Left ventricle myocardium inferior (tissue), 1 donor: ENCODE measurements at regions not wholly inside any gene's neighbourhood (a gene's known extent, or its start where the extent isn't known, plus 50 kb on each side); places are given as distances from the start of the nearest gene placed in this dataset.

Source experiments
- DNase-seq: peaks from one replicate; pipeline ENCODE4 v3.0.0-alpha.2; 2020
- H3K27ac ChIP-seq: fragments of 200-600 bp; replicated peaks from 2 replicates; pipeline ENCODE4 v1.8.0; 2021
- H3K27me3 ChIP-seq: fragments of 200-600 bp; 2 replicates; pipeline ENCODE4 v1.8.0; 2021; ENCODE audit warnings: low read depth
- H3K36me3 ChIP-seq: fragments of 200-600 bp; 2 replicates; pipeline ENCODE4 v1.8.0; 2021
- H3K4me1 ChIP-seq: fragments of 200-600 bp; 2 replicates; pipeline ENCODE4 v1.8.0; 2021
- H3K4me3 ChIP-seq: fragments of 200-600 bp; 2 replicates; pipeline ENCODE4 v1.8.0; 2021; ENCODE audit warnings: mild to moderate bottlenecking, moderate library complexity
- H3K9me3 ChIP-seq: fragments of 200-600 bp; replicated peaks from 2 replicates; pipeline ENCODE4 v1.8.0; 2021
- intact Hi-C: fragments of 100-400 bp; cut with micrococcal nuclease; formaldehyde crosslinking; loops from one replicate; pipeline ENCODE4 v1.11.0; 2022
- TF ChIP-seq, protein P1 (sequence below): fragments of 200-600 bp; IDR thresholded peaks from 2 replicates; pipeline ENCODE4 v1.8.0; 2021; ENCODE audit warnings: antibody characterized with exemption, mild to moderate bottlenecking, borderline replicate concordance
- donor health status: DM: no; HTN: yes; CAD: no; lungs with severe emphysema.

GRCh38 chr6:148179786-148180185 is 162.9 kb upstream of the SASH1 start:
- intact Hi-C loops, result loop anchor here (5.0 kb wide), 1 partner anchor 73 kb away; no protein-coding TSS in a partner anchor
- H3K9me3 ChIP-seq, result no peaks in the 10 kb centered on the region
- no peak overlapping the region for H3K27ac ChIP-seq
- no peaks in the 10 kb centered on the region for H3K36me3 ChIP-seq
- no peak overlapping the region for H3K4me3 ChIP-seq
- TF ChIP-seq, protein P1, sequence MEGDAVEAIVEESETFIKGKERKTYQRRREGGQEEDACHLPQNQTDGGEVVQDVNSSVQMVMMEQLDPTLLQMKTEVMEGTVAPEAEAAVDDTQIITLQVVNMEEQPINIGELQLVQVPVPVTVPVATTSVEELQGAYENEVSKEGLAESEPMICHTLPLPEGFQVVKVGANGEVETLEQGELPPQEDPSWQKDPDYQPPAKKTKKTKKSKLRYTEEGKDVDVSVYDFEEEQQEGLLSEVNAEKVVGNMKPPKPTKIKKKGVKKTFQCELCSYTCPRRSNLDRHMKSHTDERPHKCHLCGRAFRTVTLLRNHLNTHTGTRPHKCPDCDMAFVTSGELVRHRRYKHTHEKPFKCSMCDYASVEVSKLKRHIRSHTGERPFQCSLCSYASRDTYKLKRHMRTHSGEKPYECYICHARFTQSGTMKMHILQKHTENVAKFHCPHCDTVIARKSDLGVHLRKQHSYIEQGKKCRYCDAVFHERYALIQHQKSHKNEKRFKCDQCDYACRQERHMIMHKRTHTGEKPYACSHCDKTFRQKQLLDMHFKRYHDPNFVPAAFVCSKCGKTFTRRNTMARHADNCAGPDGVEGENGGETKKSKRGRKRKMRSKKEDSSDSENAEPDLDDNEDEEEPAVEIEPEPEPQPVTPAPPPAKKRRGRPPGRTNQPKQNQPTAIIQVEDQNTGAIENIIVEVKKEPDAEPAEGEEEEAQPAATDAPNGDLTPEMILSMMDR, result peak; percentile 43
- H3K4me1 ChIP-seq, result no peaks in the 10 kb centered on the region
- no peak for DNase-seq
- no peaks in the 10 kb centered on the region for H3K27me3 ChIP-seq

DNA sequence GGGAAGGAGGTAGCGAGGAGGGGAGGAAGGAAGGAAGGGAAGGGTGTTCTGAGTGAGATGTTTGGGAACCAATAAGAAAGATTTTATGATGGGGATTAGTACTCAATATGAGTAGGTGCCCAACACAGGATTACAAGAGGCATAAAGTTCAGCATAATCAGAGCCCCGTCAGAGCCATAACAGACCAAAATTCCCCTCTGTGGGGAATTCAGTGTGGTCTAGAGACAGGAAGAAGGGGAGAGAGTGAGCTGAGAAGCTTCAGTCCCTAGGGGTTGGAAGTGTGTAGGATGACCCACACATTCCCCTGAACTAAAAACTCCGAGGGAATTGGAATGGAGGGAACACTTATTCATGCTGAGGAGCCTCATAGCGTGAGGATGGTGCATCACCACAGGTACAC is 160.3 kb upstream of the SASH1 start:
- no peaks in the 10 kb centered on the region for H3K36me3 ChIP-seq
- TF ChIP-seq, protein P1, result no peak

GRCh38 chr6:148183776-148184175 is 158.9 kb upstream of the SASH1 start:
- no peaks in the 10 kb centered on the region for H3K4me1 ChIP-seq
- H3K4me3 ChIP-seq, result no peak overlapping the region
- no peaks in the 10 kb centered on the region for H3K9me3 ChIP-seq
- TF ChIP-seq, protein P1, result no peak
- no peaks in the 10 kb centered on the region for H3K27me3 ChIP-seq
- no peak for DNase-seq
- no peaks in the 10 kb centered on the region for H3K36me3 ChIP-seq
- intact Hi-C loops, result no loop called here
- H3K27ac ChIP-seq, result no peak overlapping the region

More for the DNA sequence above, 160.3 kb upstream of the SASH1 start:
- no peaks in the 10 kb centered on the region for H3K9me3 ChIP-seq
- H3K4me3 ChIP-seq, result no peak overlapping the region
- H3K27ac ChIP-seq, result no peak overlapping the region
- intact Hi-C loops, result no loop called here
- DNase-seq, result no peak
- no peaks in the 10 kb centered on the region for H3K4me1 ChIP-seq
- no peaks in the 10 kb centered on the region for H3K27me3 ChIP-seq

DNA sequence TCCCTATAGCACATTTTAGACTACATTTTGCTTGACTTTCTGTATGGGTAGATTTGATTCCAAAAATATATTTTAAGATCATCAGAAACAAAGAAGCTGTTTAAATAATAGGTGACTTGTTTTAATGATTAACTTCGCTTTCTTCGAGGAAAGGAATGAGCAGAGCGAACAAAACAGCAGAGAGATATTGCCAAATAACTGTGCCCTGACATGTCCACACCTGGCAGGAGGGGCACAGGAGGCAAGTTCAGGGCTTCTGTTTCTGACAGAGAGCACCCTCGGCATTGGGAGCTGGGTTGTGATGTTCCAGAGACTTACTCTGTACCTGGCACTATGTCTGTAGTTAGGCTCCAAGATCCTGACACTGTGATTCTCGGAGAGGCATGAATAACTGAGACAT is 155.7 kb upstream of the SASH1 start:
- no peak overlapping the region for H3K27ac ChIP-seq
- no peaks in the 10 kb centered on the region for H3K27me3 ChIP-seq
- no peaks in the 10 kb centered on the region for H3K9me3 ChIP-seq
- H3K36me3 ChIP-seq, result no peaks in the 10 kb centered on the region
- intact Hi-C loops, result no loop called here
- TF ChIP-seq, protein P1, result no peak
- no peak for DNase-seq
- no peak overlapping the region for H3K4me3 ChIP-seq
- peaks cover 3% of the 10 kb centered on the region for H3K4me1 ChIP-seq

DNA sequence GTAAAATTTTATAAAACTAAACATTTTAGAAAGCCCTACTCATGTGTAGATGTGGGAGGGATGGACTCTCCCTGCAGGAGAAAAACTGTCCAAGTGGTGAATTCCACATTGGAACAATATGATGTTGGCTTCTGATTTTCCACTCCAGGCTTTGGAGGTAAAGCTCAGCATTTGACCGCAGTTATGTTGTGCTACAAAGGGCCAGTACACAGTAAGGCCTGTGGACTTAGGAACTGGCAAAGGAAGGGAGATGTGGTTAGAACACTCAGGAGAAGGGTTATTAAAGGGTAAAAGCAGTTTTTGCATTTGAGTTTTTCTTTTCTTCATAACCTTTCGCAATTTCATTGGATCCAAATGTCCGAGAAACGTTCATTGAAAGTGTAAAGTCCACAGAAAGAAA is 150.3 kb upstream of the SASH1 start:
- no peak overlapping the region for H3K27ac ChIP-seq
- DNase-seq, result no peak
- H3K36me3 ChIP-seq, result no peaks in the 10 kb centered on the region
- no peaks in the 10 kb centered on the region for H3K27me3 ChIP-seq
- intact Hi-C loops, result no loop called here
- peaks cover 3% of the 10 kb centered on the region for H3K4me1 ChIP-seq
- H3K4me3 ChIP-seq, result no peak overlapping the region
- no peaks in the 10 kb centered on the region for H3K9me3 ChIP-seq
- TF ChIP-seq, protein P1, result no peak

- Histone ChIP-seq H3K36me3 (no peaks in the 10 kb centered on the region), H3K27ac (no peak overlapping the region), H3K4me3 (no peak overlapping the region), H3K27me3 (no peaks in the 10 kb centered on the region), H3K9me3 (no peaks in the 10 kb centered on the region), H3K4me1 (peaks cover 3% of the 10 kb centered on the region)
- TF ChIP-seq, protein P1, result no peak
- no peak for DNase-seq
- intact Hi-C loops, result no loop called here
Measured at GRCh38 chr6:148193063-148193680, 149.5 kb upstream of the SASH1 start.
